ENCODE measurements at regions not wholly inside any gene's neighbourhood (a gene's known extent, or its start where the extent isn't known, plus 50 kb on each side); places are given as distances from the start of the nearest gene placed in this dataset.

- TF ChIP-seq FOXP2 (optimal IDR thresholded peaks at IDR 0.05; ENCODE audit: borderline replicate concordance, extremely low read depth, extremely low read length, insufficient read depth) (no peak), POLR2AphosphoS5 (IDR thresholded peaks at IDR 0.05; ENCODE audit: low read depth, low read length) (no peak), TAF1 (IDR thresholded peaks at IDR 0.05; ENCODE audit: borderline replicate concordance, insufficient read depth, low read length) (no peak), REST (IDR thresholded peaks at IDR 0.05; ENCODE audit: insufficient read depth in 1 of 2, low read depth in 2 of 2, low read length in 2 of 2) (no peak), SIN3A (IDR thresholded peaks at IDR 0.05; ENCODE audit: borderline replicate concordance, insufficient read depth, low read length) (no peak)
These were observed 1240.0 kb upstream of the ADGRL3 start for GRCh38 chr4:59960143-59960542.

- TF ChIP-seq REST (IDR thresholded peaks at IDR 0.05; ENCODE audit: insufficient read depth in 1 of 2, low read depth in 2 of 2, low read length in 2 of 2), result no peak
- TF ChIP-seq TAF1 (IDR thresholded peaks at IDR 0.05; ENCODE audit: borderline replicate concordance, insufficient read depth, low read length), result no peak
These were observed 1233.4 kb upstream of the ADGRL3 start for GRCh38 chr4:59966758-59967157.

GRCh38 chr4:59968796-59969195 is 1231.3 kb upstream of the ADGRL3 start:
- TF ChIP-seq SIN3A (IDR thresholded peaks at IDR 0.05; ENCODE audit: borderline replicate concordance, insufficient read depth, low read length), result no peak
- TF ChIP-seq TAF1 (IDR thresholded peaks at IDR 0.05; ENCODE audit: borderline replicate concordance, insufficient read depth, low read length), result no peak
- TF ChIP-seq REST (IDR thresholded peaks at IDR 0.05; ENCODE audit: insufficient read depth in 1 of 2, low read depth in 2 of 2, low read length in 2 of 2), result no peak
- TF ChIP-seq POLR2AphosphoS5 (IDR thresholded peaks at IDR 0.05; ENCODE audit: low read depth, low read length), result no peak
- TF ChIP-seq FOXP2 (optimal IDR thresholded peaks at IDR 0.05; ENCODE audit: borderline replicate concordance, extremely low read depth, extremely low read length, insufficient read depth), result no peak

GRCh38 chr4:59969909-59970308 is 1230.2 kb upstream of the ADGRL3 start:
- TF ChIP-seq REST (IDR thresholded peaks at IDR 0.05; ENCODE audit: insufficient read depth in 1 of 2, low read depth in 2 of 2, low read length in 2 of 2) (no peak), POLR2AphosphoS5 (IDR thresholded peaks at IDR 0.05; ENCODE audit: low read depth, low read length) (no peak), SIN3A (IDR thresholded peaks at IDR 0.05; ENCODE audit: borderline replicate concordance, insufficient read depth, low read length) (no peak), FOXP2 (optimal IDR thresholded peaks at IDR 0.05; ENCODE audit: borderline replicate concordance, extremely low read depth, extremely low read length, insufficient read depth) (no peak), TAF1 (IDR thresholded peaks at IDR 0.05; ENCODE audit: borderline replicate concordance, insufficient read depth, low read length) (no peak)

- no peak for TF ChIP-seq REST (IDR thresholded peaks at IDR 0.05; ENCODE audit: insufficient read depth in 1 of 2, low read depth in 2 of 2, low read length in 2 of 2)
- TF ChIP-seq SIN3A (IDR thresholded peaks at IDR 0.05; ENCODE audit: borderline replicate concordance, insufficient read depth, low read length), result no peak
- TF ChIP-seq TAF1 (IDR thresholded peaks at IDR 0.05; ENCODE audit: borderline replicate concordance, insufficient read depth, low read length), result no peak
- no peak for TF ChIP-seq POLR2AphosphoS5 (IDR thresholded peaks at IDR 0.05; ENCODE audit: low read depth, low read length)
- no peak for TF ChIP-seq FOXP2 (optimal IDR thresholded peaks at IDR 0.05; ENCODE audit: borderline replicate concordance, extremely low read depth, extremely low read length, insufficient read depth)
These were observed 1228.2 kb upstream of the ADGRL3 start for GRCh38 chr4:59971952-59972351.

Measured in PFSK-1 (cell line).